PC-9 (cell line): ENCODE measurements at regions not wholly inside any gene's neighbourhood (a gene's known extent, or its start where the extent isn't known, plus 50 kb on each side); places are given as distances from the start of the nearest gene placed in this dataset.

Experiments
- BruUV-seq: library from RNA; stranded (reverse); fragments of 400-500 nt; replicated peaks from 2 replicates; lab custom pipeline; 2021; lab: Mats Ljungman, UMichigan
- CTCF ChIA-PET: fragments of 300-600 bp; sonication (Branson Sonifier 250); formaldehyde crosslinking; loops from one replicate; lab custom pipeline; 2022; ENCODE audit warnings: antibody characterized with exemption; lab: Charles Lee
- POLR2A ChIA-PET: fragments of 300-600 bp; sonication (Branson Sonifier 250); formaldehyde crosslinking; loops from one replicate; lab custom pipeline; 2022; ENCODE audit warnings: antibody characterized with exemption; ENCODE audit not compliant: unreplicated experiment; lab: Charles Lee
- DNase-seq, 2 experiments: peaks; one replicate each; pipeline versions ENCODE4 v3.0.0 to v3.0.0-alpha.2; 2015 to 2022; ENCODE audit warnings: mixed read lengths in 1 of 2
- H2AFZ ChIP-seq: fragments of 200-600 bp; sonication (generic); 2 replicates; pipeline ENCODE4 v1.8.1; 2017; ENCODE audit warnings: antibody characterized with exemption
- H3F3A ChIP-seq: fragments of 200-600 bp; sonication (generic); 2 replicates; pipeline ENCODE4 v1.8.1; 2017; ENCODE audit warnings: antibody characterized with exemption, mild to moderate bottlenecking, low read depth; ENCODE audit not compliant: insufficient read depth
- H3K27ac ChIP-seq: fragments of 200-600 bp; sonication (generic); 2 replicates; pipeline ENCODE4 v1.6.1; 2016; ENCODE audit warnings: mixed run types
- H3K27me3 ChIP-seq: fragments of 200-600 bp; sonication (generic); 2 replicates; pipeline ENCODE4 v1.6.1; 2016; ENCODE audit warnings: low read depth, mixed run types; ENCODE audit not compliant: insufficient read depth
- H3K36me3 ChIP-seq: fragments of 200-600 bp; sonication (generic); 2 replicates; pipeline ENCODE4 v1.6.1; 2016; ENCODE audit warnings: low read depth, mixed run types
- H3K4me1 ChIP-seq: fragments of 200-600 bp; sonication (generic); replicated peaks from 2 replicates; pipeline ENCODE4 v1.6.1; 2016; ENCODE audit warnings: mixed run types; ENCODE audit not compliant: insufficient read depth
- H3K4me2 ChIP-seq: fragments of 200-600 bp; sonication (generic); 2 replicates; pipeline ENCODE4 v1.6.1; 2017; ENCODE audit warnings: mixed run types
- H3K4me3 ChIP-seq: fragments of 200-600 bp; sonication (generic); 2 replicates; pipeline ENCODE4 v1.6.1; 2016; ENCODE audit warnings: mixed run types
- H3K79me2 ChIP-seq: fragments of 200-600 bp; sonication (generic); 2 replicates; pipeline ENCODE4 v1.6.1; 2017; ENCODE audit warnings: low read depth, mixed run types
- H3K9me2 ChIP-seq: fragments of 200-600 bp; sonication (generic); 2 replicates; pipeline ENCODE4 v1.8.1; 2017; ENCODE audit warnings: mild to moderate bottlenecking; ENCODE audit not compliant: insufficient read depth
- H3K9me3 ChIP-seq: fragments of 200-600 bp; sonication (generic); 2 replicates; pipeline ENCODE4 v1.8.1; 2016; ENCODE audit warnings: low read depth; ENCODE audit not compliant: insufficient read depth
- H4K20me1 ChIP-seq: fragments of 200-600 bp; sonication (generic); 2 replicates; pipeline ENCODE4 v1.8.1; 2017; ENCODE audit not compliant: insufficient read depth
- CTCF ChIP-seq: fragments of 200-600 bp; sonication (generic); conservative IDR thresholded peaks from 2 replicates; pipeline ENCODE4 v1.6.1; 2017; ENCODE audit warnings: mixed run types, antibody characterized with exemption, mild to moderate bottlenecking, moderate library complexity
- EZH2 ChIP-seq: fragments of 200-600 bp; sonication (generic); IDR thresholded peaks from 2 replicates; pipeline ENCODE4 v1.8.0; 2017; ENCODE audit warnings: antibody characterized with exemption, low read depth
- intact Hi-C: fragments of 100-400 bp; cut with micrococcal nuclease; formaldehyde crosslinking; loops from one replicate; pipeline ENCODE4 v1.10.0; 2022; ENCODE audit not compliant: unreplicated experiment

GRCh38 chr13:73738626-73739025 is 395.6 kb downstream of the KLF12 start:
- Histone ChIP-seq H3K4me2 (no peak overlapping the region), H3K36me3 (no peaks in the 10 kb centered on the region), H3F3A (no peaks in the 10 kb centered on the region), H3K4me3 (no peak overlapping the region), H3K27ac (no peak overlapping the region), H2AFZ (peak overlapping the region; percentile 8; the same call in 1 of the 2 replicates), H3K27me3 (no peaks in the 10 kb centered on the region), H3K79me2 (no peaks in the 10 kb centered on the region), H4K20me1 (no peaks in the 10 kb centered on the region), H3K9me3 (no peaks in the 10 kb centered on the region), H3K4me1 (no peaks in the 10 kb centered on the region), H3K9me2 (no peaks in the 10 kb centered on the region)
- POLR2A ChIA-PET = no interaction called here
- intact Hi-C loops = no loop called here
- no peak for DNase-seq
- TF ChIP-seq EZH2 = no peak
- TF ChIP-seq CTCF = no peak
- no TSS peak for BruUV-seq
- CTCF ChIA-PET = no interaction called here

- POLR2A ChIA-PET = interaction anchor here (0.6 kb wide), 1 partner anchor 785 kb away, joined by 9 read pairs; no protein-coding TSS in a partner anchor
- TF ChIP-seq EZH2 (no peak), CTCF (no peak)
- DNase-seq = no peak
- no peaks in the 10 kb centered on the region for H4K20me1 ChIP-seq
- no peak overlapping the region for H3K4me2 ChIP-seq
- H3K9me3 ChIP-seq = no peaks in the 10 kb centered on the region
- no peak overlapping the region for H3K27ac ChIP-seq
- no TSS peak for BruUV-seq
- no peak overlapping the region for H3K4me3 ChIP-seq
- no peaks in the 10 kb centered on the region for H3K27me3 ChIP-seq
- no peaks in the 10 kb centered on the region for H3K79me2 ChIP-seq
- intact Hi-C loops = no loop called here
- no peaks in the 10 kb centered on the region for H3K36me3 ChIP-seq
- H3K4me1 ChIP-seq = no peaks in the 10 kb centered on the region
- H2AFZ ChIP-seq = no peak overlapping the region
- H3F3A ChIP-seq = no peaks in the 10 kb centered on the region
- H3K9me2 ChIP-seq = no peaks in the 10 kb centered on the region
- CTCF ChIA-PET = no interaction called here
Measured at GRCh38 chr13:73737214-73737613, 397.0 kb downstream of the KLF12 start.

GRCh38 chr13:73733706-73734105 is 400.5 kb downstream of the KLF12 start:
- Histone ChIP-seq H3K27me3 (no peaks in the 10 kb centered on the region), H3K9me2 (no peaks in the 10 kb centered on the region), H4K20me1 (no peaks in the 10 kb centered on the region), H2AFZ (no peak overlapping the region), H3K36me3 (no peaks in the 10 kb centered on the region), H3K27ac (no peak overlapping the region), H3K4me1 (no peaks in the 10 kb centered on the region), H3K4me3 (no peak overlapping the region), H3K4me2 (no peak overlapping the region), H3F3A (no peaks in the 10 kb centered on the region), H3K9me3 (no peaks in the 10 kb centered on the region), H3K79me2 (no peaks in the 10 kb centered on the region)
- no peak for DNase-seq
- BruUV-seq = no TSS peak
- TF ChIP-seq EZH2 (no peak), CTCF (no peak)
- intact Hi-C loops = no loop called here
- CTCF ChIA-PET = no interaction called here
- POLR2A ChIA-PET = no interaction called here
